Stimulated activated memory B cell treated with anti-CD40 and anti-IgM and Interleukin-4, amounts not matched to agents 10 μg/mL and 1 μg/mL and 100 μg/mL, for 72 hours (primary cell): ENCODE measurements at regions not wholly inside any gene's neighbourhood (a gene's known extent, or its start where the extent isn't known, plus 50 kb on each side); places are given as distances from the start of the nearest gene placed in this dataset.

Experiments used
- ATAC-seq: fragments of 150-1000 bp; cut with Tn5 transposase; 2 replicates; pipeline ENCODE4 v1.10.0; 2021
- H3K27ac Mint-ChIP-seq: one replicate; pipeline ENCODE4 v1.8.0; 2022; ENCODE audit warnings: mild to moderate bottlenecking, mixed read lengths
- H3K27me3 Mint-ChIP-seq: one replicate; pipeline ENCODE4 v1.8.0; 2022; ENCODE audit warnings: mixed read lengths
- H3K36me3 Mint-ChIP-seq: one replicate; pipeline ENCODE4 v1.8.0; 2022; ENCODE audit warnings: mixed read lengths
- H3K4me1 Mint-ChIP-seq: one replicate; pipeline ENCODE4 v1.8.0; 2022; ENCODE audit warnings: mixed read lengths
- H3K4me3 Mint-ChIP-seq: one replicate; pipeline ENCODE4 v1.8.0; 2022; ENCODE audit warnings: mild to moderate bottlenecking, moderate library complexity, mixed read lengths
- H3K9me3 Mint-ChIP-seq: one replicate; pipeline ENCODE4 v1.8.0; 2022; ENCODE audit warnings: mixed read lengths

DNA sequence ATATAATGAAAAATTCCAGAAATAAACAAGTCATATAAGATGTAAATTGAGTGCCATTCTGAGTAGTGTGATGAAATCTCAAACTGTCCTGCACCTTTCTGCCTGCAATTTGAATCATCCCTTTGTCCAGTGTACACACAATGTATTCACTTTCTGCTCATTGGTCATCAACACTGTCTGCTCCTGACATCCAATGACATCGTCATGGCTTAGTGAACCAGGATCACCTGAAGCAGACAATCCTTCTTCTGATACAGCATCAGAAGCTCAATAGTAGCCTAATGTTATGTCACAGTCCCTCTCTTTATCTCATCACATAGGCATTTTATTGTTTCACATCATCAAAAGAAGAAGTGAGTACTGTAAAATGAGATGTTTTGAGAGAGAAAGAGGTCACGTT, 366.3 kb downstream of the RFPL4B start:
- Mint-ChIP-seq H3K27me3 (no peaks in the 10 kb centered on the region), H3K4me1 (no peaks in the 10 kb centered on the region), H3K36me3 (no peaks in the 10 kb centered on the region), H3K27ac (no peak overlapping the region), H3K4me3 (no peak overlapping the region), H3K9me3 (no peaks in the 10 kb centered on the region)
- no peak for ATAC-seq

DNA sequence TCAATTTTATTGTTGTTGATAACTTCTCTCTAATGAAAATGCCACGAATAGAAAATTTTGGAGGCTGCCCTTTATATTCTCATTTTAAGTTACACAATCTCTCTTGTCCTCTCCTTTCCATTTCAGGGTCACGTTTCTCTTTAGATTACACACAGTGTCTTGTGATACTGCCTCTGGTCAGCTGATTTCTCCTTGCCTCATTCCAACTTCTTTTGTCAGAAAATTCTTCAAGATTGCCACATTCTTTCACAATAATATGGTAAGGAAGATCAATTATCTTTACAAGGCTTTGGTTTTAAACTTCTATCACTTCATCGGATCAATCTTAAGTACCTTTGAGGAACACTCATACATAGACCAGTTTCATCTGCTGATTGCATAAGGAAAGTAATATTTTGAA, 370.3 kb downstream of the RFPL4B start:
- ATAC-seq = no peak
- Mint-ChIP-seq H3K27ac (no peak overlapping the region), H3K4me3 (no peak overlapping the region), H3K36me3 (no peaks in the 10 kb centered on the region), H3K9me3 (no peaks in the 10 kb centered on the region), H3K27me3 (no peaks in the 10 kb centered on the region), H3K4me1 (no peaks in the 10 kb centered on the region)

DNA sequence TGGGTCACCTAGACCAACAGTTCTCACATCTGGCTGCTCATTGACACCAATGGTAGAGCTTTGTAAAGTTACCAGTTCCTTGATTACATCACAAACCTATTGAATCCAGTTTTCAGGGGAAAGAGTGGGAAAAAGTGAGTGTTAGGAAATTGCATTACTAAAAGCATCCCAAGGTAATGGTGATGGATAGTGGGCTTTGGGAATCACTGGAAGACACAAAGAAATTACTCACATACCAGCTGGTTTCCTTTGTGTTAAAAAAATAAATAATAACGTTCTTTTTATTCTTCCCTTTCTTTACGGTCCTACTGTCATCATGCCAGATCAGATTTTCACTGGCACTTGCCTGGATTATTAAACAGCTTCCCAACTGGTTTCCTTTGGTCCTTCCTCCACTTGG, 370.7 kb downstream of the RFPL4B start:
- Mint-ChIP-seq H3K36me3 (no peaks in the 10 kb centered on the region), H3K27ac (no peak overlapping the region), H3K27me3 (no peaks in the 10 kb centered on the region), H3K9me3 (no peaks in the 10 kb centered on the region), H3K4me1 (no peaks in the 10 kb centered on the region), H3K4me3 (no peak overlapping the region)
- no peak for ATAC-seq

DNA sequence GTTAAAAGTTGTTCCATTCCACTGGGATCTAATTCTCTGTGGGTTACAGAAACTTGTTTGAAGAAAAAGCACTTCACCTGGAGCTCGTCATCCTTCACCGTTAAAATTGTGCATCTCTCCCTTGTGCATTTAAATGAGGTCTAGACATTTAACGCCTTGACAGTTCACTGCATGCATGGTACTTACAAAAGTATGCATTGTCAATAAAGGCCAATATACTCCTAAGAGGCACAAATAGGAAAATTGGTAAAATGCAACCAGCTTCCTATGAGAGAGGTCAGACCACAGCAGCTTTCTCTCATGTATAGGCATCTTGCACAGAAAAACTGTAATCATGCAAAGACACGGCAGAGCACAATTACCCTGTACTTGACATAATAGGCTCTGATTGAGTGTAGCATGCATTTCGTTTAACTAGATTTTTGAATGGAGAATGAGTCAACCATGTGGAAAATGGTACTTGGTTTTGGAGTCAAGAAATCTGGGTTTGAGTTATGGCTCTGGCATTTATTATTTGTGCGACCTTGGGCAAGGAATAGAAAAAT, 378.5 kb downstream of the RFPL4B start:
- Mint-ChIP-seq H3K36me3 (no peaks in the 10 kb centered on the region), H3K27ac (no peak overlapping the region), H3K4me1 (no peaks in the 10 kb centered on the region), H3K4me3 (no peak overlapping the region), H3K27me3 (no peaks in the 10 kb centered on the region), H3K9me3 (no peaks in the 10 kb centered on the region)
- no peak for ATAC-seq

DNA sequence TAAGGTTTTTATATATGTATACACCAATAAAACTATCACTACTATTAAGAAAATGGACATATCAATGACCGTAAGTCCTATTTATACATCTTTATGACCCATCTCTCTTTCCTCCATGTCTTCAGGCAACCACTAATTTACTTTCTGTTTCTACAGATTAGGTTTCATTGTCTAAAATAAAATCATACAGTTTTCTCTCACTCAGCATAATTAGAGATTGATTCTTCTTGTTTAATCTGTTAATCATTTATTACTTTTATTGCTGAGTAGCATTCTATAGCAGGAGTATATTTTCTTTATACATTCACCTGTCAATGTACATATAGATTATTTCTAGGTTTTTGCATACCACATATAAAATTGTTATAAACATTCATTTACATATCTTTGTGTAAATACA, 388.0 kb downstream of the RFPL4B start:
- no peaks in the 10 kb centered on the region for H3K36me3 Mint-ChIP-seq

DNA sequence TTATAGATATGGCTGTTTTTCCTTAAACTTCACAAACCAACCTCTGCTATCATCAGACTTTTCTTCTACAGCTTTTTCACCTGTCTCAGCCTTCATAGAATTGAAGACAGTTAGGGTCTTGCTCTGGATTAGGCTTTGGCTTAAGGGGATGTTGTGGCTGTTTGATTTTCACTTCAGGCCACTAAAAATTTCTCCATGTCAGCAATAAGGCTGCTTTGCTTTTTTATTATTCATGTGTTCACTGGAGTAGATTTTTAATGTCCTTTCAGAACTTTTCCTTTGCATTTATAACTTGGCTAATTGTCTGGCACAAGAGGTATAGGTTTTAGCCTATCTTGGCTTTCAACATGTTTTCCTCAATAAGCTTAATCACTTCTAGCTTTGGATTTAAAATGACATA, 392.6 kb downstream of the RFPL4B start:
- Mint-ChIP-seq H3K9me3 (peaks cover 2% of the 10 kb centered on the region), H3K27me3 (no peaks in the 10 kb centered on the region), H3K36me3 (no peaks in the 10 kb centered on the region), H3K4me3 (no peak overlapping the region), H3K4me1 (no peaks in the 10 kb centered on the region), H3K27ac (no peak overlapping the region)
- no peak for ATAC-seq

More for the DNA sequence above, 388.0 kb downstream of the RFPL4B start:
- no peak for ATAC-seq
- H3K27me3 Mint-ChIP-seq = no peaks in the 10 kb centered on the region
- no peak overlapping the region for H3K4me3 Mint-ChIP-seq
- H3K9me3 Mint-ChIP-seq = peaks cover 8% of the 10 kb centered on the region
- no peak overlapping the region for H3K27ac Mint-ChIP-seq
- no peaks in the 10 kb centered on the region for H3K4me1 Mint-ChIP-seq

DNA sequence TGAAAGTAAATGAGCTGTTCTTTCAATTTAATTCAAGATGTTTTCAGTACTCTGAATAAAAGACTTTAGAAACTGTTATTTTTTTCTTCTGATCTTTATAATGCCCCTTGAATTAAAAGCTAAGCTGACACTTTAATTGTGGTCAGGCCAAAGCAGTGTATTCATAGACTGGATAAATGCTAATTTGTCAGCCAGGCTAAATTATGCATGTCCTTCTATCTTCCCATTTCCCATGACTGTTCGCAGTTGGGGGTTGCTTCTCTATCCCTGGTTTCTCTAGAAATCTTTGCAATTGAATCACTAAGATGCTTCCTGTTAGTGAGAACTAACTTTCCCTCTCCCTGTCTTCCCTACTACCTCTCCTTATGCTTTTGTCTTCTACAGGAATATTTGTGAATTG, 396.2 kb downstream of the RFPL4B start:
- no peaks in the 10 kb centered on the region for H3K9me3 Mint-ChIP-seq
- H3K4me1 Mint-ChIP-seq = no peaks in the 10 kb centered on the region
- no peaks in the 10 kb centered on the region for H3K36me3 Mint-ChIP-seq
- H3K27me3 Mint-ChIP-seq = no peaks in the 10 kb centered on the region
- no peak overlapping the region for H3K4me3 Mint-ChIP-seq
- no peak for ATAC-seq
- H3K27ac Mint-ChIP-seq = no peak overlapping the region

DNA sequence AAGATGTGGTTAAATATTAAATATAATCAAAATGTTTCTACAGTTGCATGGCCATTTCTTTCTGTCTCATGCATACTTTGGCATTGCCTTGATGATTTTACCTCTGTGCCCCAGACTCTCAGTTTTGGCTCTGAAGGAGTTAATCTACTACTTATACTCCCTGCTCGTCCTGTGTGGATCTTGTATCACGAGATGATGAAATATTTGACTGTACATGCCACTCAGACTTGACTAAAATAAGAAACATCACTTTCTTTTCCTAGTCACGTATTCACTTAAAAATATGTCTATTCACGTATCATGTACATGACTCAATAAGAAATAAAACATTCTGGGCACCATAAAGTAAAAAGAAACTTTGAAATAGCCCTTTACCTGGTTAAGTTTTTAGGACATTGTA, 397.7 kb downstream of the RFPL4B start:
- ATAC-seq = no peak
- no peaks in the 10 kb centered on the region for H3K27me3 Mint-ChIP-seq
- H3K4me1 Mint-ChIP-seq = no peaks in the 10 kb centered on the region
- H3K9me3 Mint-ChIP-seq = no peaks in the 10 kb centered on the region
- no peak overlapping the region for H3K27ac Mint-ChIP-seq
- no peak overlapping the region for H3K4me3 Mint-ChIP-seq
- no peaks in the 10 kb centered on the region for H3K36me3 Mint-ChIP-seq

DNA sequence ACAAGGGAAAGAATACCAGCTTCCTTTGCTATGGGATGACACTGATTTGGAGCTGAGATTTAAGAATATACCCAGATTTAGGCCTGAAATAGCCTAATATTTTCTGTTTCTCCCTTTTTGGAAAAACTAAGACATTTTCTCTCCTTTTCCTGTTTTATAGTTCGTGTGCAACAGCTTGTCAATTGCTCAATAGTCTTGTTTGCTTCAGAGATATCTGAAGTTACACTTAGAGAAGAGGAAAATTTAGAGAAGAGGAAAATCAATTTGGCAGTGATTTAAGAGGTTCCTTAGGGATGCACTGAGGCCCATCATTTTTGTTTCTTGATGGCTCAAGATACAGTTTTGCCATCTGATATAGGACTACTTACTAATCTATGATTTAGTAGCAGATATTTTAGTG, 398.6 kb downstream of the RFPL4B start:
- Mint-ChIP-seq H3K27ac (no peak overlapping the region), H3K36me3 (no peaks in the 10 kb centered on the region), H3K4me3 (no peak overlapping the region), H3K4me1 (no peaks in the 10 kb centered on the region), H3K9me3 (no peaks in the 10 kb centered on the region), H3K27me3 (no peaks in the 10 kb centered on the region)
- no peak for ATAC-seq

DNA sequence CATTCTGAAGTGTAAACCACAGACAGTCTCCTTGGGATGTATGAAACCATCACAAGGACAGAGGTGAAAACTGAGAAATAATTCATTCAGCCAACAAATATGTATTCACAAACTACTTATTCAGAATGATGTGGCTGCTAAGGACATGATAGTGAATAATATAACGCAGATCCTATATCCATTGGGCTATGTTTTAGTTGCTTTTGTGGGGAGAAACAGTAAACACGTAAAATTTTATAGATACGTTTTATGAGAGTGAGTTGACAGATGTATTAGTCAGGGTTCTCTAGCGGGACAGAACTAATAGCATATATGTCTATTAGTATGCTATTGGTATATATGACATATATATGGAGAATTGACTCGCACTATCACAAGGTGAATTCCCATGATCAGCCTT, 402.5 kb downstream of the RFPL4B start:
- Mint-ChIP-seq H3K4me1 (peaks cover 8% of the 10 kb centered on the region), H3K4me3 (no peak overlapping the region), H3K27ac (no peak overlapping the region), H3K9me3 (no peaks in the 10 kb centered on the region), H3K27me3 (no peaks in the 10 kb centered on the region), H3K36me3 (no peaks in the 10 kb centered on the region)
- no peak for ATAC-seq

DNA sequence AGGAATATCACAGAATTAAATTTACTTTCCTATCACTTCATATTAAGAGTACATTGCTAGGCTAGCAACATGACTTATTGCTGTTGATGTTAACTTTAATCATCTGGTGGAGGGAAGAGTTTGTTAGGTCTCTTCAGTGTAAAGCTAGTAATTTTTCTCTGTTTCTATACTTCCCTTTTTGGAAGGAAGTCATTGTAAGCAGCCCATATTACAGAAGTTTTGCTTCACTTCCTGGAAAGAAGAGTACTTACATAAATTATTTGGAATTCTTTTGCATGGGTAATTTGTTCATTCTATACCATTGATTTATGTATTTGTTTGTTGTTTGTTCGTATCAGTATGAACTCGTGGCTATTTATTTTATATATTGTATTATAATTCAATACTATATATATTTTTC, 405.2 kb downstream of the RFPL4B start:
- H3K4me1 Mint-ChIP-seq = peaks cover 8% of the 10 kb centered on the region
- H3K36me3 Mint-ChIP-seq = no peaks in the 10 kb centered on the region
- no peaks in the 10 kb centered on the region for H3K9me3 Mint-ChIP-seq
- no peak overlapping the region for H3K4me3 Mint-ChIP-seq
- ATAC-seq = no peak
- no peaks in the 10 kb centered on the region for H3K27me3 Mint-ChIP-seq
- H3K27ac Mint-ChIP-seq = no peak overlapping the region

DNA sequence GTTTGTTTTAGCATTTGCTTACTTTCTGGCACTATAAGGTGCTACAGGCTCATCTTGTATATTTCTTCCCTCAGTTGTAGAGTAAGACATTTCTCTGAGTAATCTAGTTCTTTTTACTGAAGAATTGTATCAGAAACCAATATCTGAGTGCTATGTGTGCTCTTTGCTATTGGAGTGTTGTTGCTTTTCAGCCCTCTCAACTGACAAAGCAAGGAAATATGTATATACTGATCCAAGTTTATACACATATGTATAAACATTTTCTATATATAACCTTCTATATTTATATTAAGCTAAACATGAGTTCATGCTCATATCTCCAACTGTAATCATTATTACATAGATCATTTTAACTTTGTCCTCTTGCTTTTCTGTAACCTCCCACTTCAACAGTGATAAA, 405.7 kb downstream of the RFPL4B start:
- no peaks in the 10 kb centered on the region for H3K27me3 Mint-ChIP-seq
- H3K4me3 Mint-ChIP-seq = no peak overlapping the region
- peaks cover 8% of the 10 kb centered on the region for H3K4me1 Mint-ChIP-seq
- H3K9me3 Mint-ChIP-seq = no peaks in the 10 kb centered on the region
- no peak for ATAC-seq
- no peak overlapping the region for H3K27ac Mint-ChIP-seq
- H3K36me3 Mint-ChIP-seq = no peaks in the 10 kb centered on the region

DNA sequence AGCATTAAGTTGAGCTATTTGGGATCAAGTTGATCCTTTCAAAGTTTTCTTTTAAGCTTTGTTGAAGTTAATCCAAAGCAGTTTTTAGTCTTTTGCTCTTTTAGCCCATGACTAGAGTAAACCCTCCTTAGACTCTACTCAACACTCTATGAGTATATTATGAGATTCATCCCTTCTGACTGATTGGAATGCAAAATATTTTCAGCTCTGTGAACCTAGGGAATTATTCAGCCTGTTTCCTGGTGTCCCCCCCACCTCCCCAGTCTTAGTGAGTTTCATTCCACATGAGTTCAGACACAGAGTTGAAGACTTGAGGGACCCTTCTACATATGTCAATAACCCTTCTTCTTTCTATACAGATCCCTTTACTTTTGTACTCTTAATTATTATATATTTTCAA, 413.7 kb downstream of the RFPL4B start:
- no peaks in the 10 kb centered on the region for H3K4me1 Mint-ChIP-seq
- no peak for ATAC-seq
- H3K27me3 Mint-ChIP-seq = peaks cover 10% of the 10 kb centered on the region
- no peaks in the 10 kb centered on the region for H3K36me3 Mint-ChIP-seq
- H3K27ac Mint-ChIP-seq = no peak overlapping the region
- no peak overlapping the region for H3K4me3 Mint-ChIP-seq
- peaks cover 3% of the 10 kb centered on the region for H3K9me3 Mint-ChIP-seq

DNA sequence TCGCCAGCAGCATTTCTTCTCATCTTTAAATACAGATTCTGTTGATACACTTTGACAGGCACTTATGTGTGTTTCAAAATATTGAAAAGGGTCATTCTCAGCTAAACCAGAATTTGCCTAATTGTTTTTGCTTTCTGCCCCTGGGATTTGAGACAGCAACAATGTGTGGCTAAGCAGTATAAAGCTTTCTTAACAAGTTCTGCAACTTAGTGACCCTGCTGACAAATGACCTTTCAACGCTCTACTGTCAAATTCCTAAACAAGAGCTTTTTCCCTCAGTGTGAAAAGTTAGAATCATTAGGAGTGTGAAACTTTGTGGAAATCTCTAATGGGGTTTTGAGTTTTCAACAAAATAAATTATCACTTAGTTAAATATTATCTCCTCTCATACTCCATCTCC, 414.6 kb downstream of the RFPL4B start:
- no peaks in the 10 kb centered on the region for H3K36me3 Mint-ChIP-seq
- ATAC-seq = no peak

DNA sequence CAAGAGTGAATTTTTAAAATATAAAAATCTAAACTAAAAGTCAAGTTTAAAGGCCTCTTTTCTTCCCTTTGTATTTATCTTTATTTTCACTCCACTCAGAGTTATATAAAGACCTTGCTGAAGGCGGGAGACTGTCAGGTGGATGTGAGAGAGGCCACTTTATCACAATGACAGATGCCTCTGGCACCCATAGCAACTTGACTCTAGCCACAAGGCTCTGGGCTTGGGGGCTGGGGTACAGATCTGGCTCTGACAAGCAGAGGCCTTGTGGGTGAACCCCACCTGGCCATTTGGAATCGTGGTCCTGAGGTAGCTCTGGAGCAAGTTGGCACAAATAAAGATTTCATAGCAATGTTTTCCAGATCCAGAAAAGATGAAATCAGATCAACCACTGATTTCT, 417.2 kb downstream of the RFPL4B start:
- Mint-ChIP-seq H3K4me1 (no peaks in the 10 kb centered on the region), H3K9me3 (peaks cover 18% of the 10 kb centered on the region), H3K27me3 (peaks cover 19% of the 10 kb centered on the region), H3K36me3 (no peaks in the 10 kb centered on the region), H3K27ac (no peak overlapping the region), H3K4me3 (no peak overlapping the region)
- no peak for ATAC-seq

More for the DNA sequence above, 414.6 kb downstream of the RFPL4B start:
- Mint-ChIP-seq H3K4me1 (no peaks in the 10 kb centered on the region), H3K27ac (no peak overlapping the region), H3K4me3 (no peak overlapping the region), H3K9me3 (peaks cover 3% of the 10 kb centered on the region), H3K27me3 (peaks cover 10% of the 10 kb centered on the region)

DNA sequence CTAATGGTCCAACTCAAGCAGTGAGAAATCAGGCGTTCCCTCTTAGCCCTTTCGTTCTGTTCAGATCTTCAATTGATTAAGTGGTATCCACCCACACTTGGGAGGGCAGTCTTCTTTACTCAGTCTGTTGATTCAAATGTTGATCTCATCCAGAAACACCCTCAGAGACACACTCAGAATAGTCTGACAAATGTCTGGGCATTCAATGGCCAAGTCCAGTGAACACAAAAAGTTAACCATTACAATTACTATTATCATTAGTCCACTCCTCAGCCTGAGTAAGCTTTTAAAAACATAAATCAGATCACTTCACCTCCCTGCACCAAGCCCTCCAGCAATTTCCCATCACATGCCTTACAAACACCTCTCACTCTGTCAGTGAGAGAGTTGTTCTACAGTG, 423.2 kb downstream of the RFPL4B start:
- Mint-ChIP-seq H3K27ac (no peak overlapping the region), H3K27me3 (peaks cover 9% of the 10 kb centered on the region), H3K4me1 (no peaks in the 10 kb centered on the region), H3K9me3 (peaks cover 16% of the 10 kb centered on the region), H3K36me3 (no peaks in the 10 kb centered on the region), H3K4me3 (no peak overlapping the region)
- no peak for ATAC-seq

DNA sequence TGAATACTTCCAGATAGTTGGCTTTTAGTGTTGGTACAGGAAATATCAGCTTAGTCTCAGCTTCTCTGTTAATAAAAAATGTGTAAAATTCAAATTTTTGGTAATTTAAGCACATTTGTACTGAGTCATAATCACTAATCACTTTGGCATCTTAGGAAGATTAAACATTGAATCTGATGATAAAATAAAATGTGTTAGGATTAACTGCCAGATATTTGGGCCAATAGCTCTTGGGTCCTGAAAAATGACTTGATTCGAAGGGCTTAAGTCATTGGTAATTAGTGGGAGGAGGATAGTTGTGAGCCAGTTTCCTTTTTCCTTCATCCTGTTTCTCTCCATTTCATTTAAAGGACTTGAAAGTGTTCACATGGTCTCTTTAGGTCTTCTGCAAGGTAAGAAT, 426.1 kb downstream of the RFPL4B start:
- Mint-ChIP-seq H3K4me1 (no peaks in the 10 kb centered on the region), H3K27ac (no peak overlapping the region), H3K4me3 (no peak overlapping the region), H3K36me3 (no peaks in the 10 kb centered on the region), H3K9me3 (peaks cover 6% of the 10 kb centered on the region), H3K27me3 (peaks cover 6% of the 10 kb centered on the region)
- ATAC-seq = no peak
